ENCODE measurements at regions not wholly inside any gene's neighbourhood (a gene's known extent, or its start where the extent isn't known, plus 50 kb on each side); places are given as distances from the start of the nearest gene placed in this dataset.

DNA sequence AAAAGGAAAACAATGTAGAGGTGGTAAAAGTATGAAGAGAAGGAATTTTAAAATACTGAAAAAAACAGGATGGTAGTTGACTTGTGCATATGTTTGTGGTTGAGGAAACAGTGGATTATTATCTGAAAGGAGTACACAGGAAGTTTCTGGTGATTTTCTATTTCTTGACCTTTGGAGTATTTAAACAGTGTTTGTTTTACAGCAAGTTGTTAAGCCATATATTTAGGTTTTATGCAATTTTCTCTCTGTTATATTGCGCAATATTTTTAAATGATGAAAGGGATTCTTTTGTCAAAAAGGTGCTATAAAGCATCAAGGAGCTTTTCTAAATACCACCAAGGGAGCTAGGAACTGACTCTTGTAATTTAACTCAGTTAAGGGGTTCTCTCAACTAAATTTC lies 343.1 kb upstream of the MAOA start:
- TF ChIP-seq POLR2AphosphoS5 (IDR thresholded peaks at IDR 0.05; ENCODE audit: borderline replicate concordance, low read depth, low read length) (no peak), EZH2 (IDR thresholded peaks at IDR 0.05) (no peak), FOXP2 (optimal IDR thresholded peaks at IDR 0.05; ENCODE audit: control extremely low read depth, extremely low read length, insufficient read depth) (no peak)

All from SK-N-MC (cell line).